Head of caudate nucleus (tissue), 42 donors: ENCODE measurements at regions not wholly inside any gene's neighbourhood (a gene's known extent, or its start where the extent isn't known, plus 50 kb on each side); places are given as distances from the start of the nearest gene placed in this dataset.

ENCODE experiments used
- DNase-seq, 42 donors: peaks; one replicate each; pipeline versions ENCODE4 v3.0.0 to v3.0.0-alpha.2; 2020 to 2021; ENCODE audit warnings: mixed read lengths in 7 of 42
- intact Hi-C: fragments of 100-400 bp; cut with DNase I; formaldehyde crosslinking; loops from one replicate; pipeline ENCODE4 v1.15.0; 2022

GRCh38 chr7:119415682-119416081 is 857.3 kb upstream of the KCND2 start:
- intact Hi-C loops: no loop called here
- no peak for DNase-seq

- intact Hi-C loops: no loop called here
- no peak for DNase-seq
These were observed 851.3 kb upstream of the KCND2 start for GRCh38 chr7:119421657-119422056.

GRCh38 chr7:119436882-119437281 is 836.1 kb upstream of the KCND2 start:
- no peak for DNase-seq
- intact Hi-C loops: no loop called here

GRCh38 chr7:119438315-119438714 is 834.7 kb upstream of the KCND2 start:
- intact Hi-C loops: no loop called here
- DNase-seq: no peak

GRCh38 chr7:119439192-119439591 is 833.8 kb upstream of the KCND2 start:
- no peak for DNase-seq
- intact Hi-C loops: no loop called here

GRCh38 chr7:119452401-119452800 is 820.6 kb upstream of the KCND2 start:
- DNase-seq: no peak
- intact Hi-C loops: no loop called here

GRCh38 chr7:119465798-119466305 is 807.1 kb upstream of the KCND2 start:
- intact Hi-C loops: no loop called here
- DNase-seq: no peak

- no peak for DNase-seq
These were observed 800.5 kb upstream of the KCND2 start for GRCh38 chr7:119472408-119473038.

GRCh38 chr7:119482209-119482608 is 790.8 kb upstream of the KCND2 start:
- DNase-seq: peak in 15 of 42 donors; percentile 2 to 40 (median 14)
- intact Hi-C loops: no loop called here

More at GRCh38 chr7:119472408-119473038, 800.5 kb upstream of the KCND2 start:
- intact Hi-C loops: no loop called here

GRCh38 chr7:119482671-119483070 is 790.3 kb upstream of the KCND2 start:
- intact Hi-C loops: no loop called here
- no peak for DNase-seq

GRCh38 chr7:119483364-119483763 is 789.6 kb upstream of the KCND2 start:
- DNase-seq: no peak
- intact Hi-C loops: no loop called here

GRCh38 chr7:119514326-119514725 is 758.6 kb upstream of the KCND2 start:
- intact Hi-C loops: no loop called here
- no peak for DNase-seq

GRCh38 chr7:119515214-119515613 is 757.8 kb upstream of the KCND2 start:
- DNase-seq: no peak
- intact Hi-C loops: no loop called here

GRCh38 chr7:119515962-119516361 is 757.0 kb upstream of the KCND2 start:
- intact Hi-C loops: no loop called here
- no peak for DNase-seq

GRCh38 chr7:119522263-119522662 is 750.7 kb upstream of the KCND2 start:
- intact Hi-C loops: no loop called here
- DNase-seq: no peak

- no peak for DNase-seq
- intact Hi-C loops: no loop called here
These were observed 750.3 kb upstream of the KCND2 start for GRCh38 chr7:119522698-119523097.

GRCh38 chr7:119545118-119545517 is 727.9 kb upstream of the KCND2 start:
- DNase-seq: no peak
- intact Hi-C loops: no loop called here

GRCh38 chr7:119555788-119556187 is 717.2 kb upstream of the KCND2 start:
- intact Hi-C loops: no loop called here
- DNase-seq: no peak

GRCh38 chr7:119556436-119556835 is 716.5 kb upstream of the KCND2 start:
- intact Hi-C loops: no loop called here
- DNase-seq: no peak

- intact Hi-C loops: no loop called here
- no peak for DNase-seq
These were observed 711.2 kb upstream of the KCND2 start for GRCh38 chr7:119561751-119562150.

- no peak for DNase-seq
- intact Hi-C loops: no loop called here
These were observed 710.1 kb upstream of the KCND2 start for GRCh38 chr7:119562839-119563238.

- intact Hi-C loops: no loop called here
These were observed 701.3 kb upstream of the KCND2 start for GRCh38 chr7:119571666-119572065.

More at GRCh38 chr7:119571666-119572065, 701.3 kb upstream of the KCND2 start:
- DNase-seq: no peak
